ENCODE measurements at regions not wholly inside any gene's neighbourhood (a gene's known extent, or its start where the extent isn't known, plus 50 kb on each side); places are given as distances from the start of the nearest gene placed in this dataset.

DNA sequence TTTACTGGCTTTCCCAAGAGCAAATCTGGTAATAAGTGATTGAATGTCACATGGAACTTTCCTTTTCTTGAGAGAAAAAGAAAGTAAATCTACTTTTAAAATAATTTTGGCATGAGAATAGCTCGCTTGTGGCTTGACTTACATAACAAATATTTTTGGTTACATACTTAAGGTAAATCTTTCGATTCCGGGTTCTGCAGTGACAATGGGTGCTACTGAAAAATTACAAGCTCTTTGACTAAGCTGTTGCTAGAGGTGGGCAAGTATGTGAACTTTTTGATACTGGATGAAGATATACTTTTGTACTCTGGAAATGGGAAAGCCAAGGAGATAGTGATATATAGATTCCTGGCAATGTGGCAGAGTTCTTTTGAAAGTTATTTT, 51.9 kb upstream of the OTOL1 start:
- Histone ChIP-seq H3K27me3 (no peaks in the 10 kb centered on the region), H3K36me3 (no peaks in the 10 kb centered on the region), H3K4me1 (no peaks in the 10 kb centered on the region), H3K9me3 (no peaks in the 10 kb centered on the region), H3K4me3 (no peak overlapping the region), H3K27ac (no peak overlapping the region)
- ATAC-seq (no peak), DNase-seq (no peak)
- intact Hi-C loops (cut with DNase I), result no loop called here
- no peak for TF ChIP-seq CTCF (IDR thresholded peaks at IDR 0.05)

GRCh38 chr3:161443921-161444693, 52.5 kb upstream of the OTOL1 start:
- no peak for ATAC-seq
- H3K36me3 ChIP-seq, result no peaks in the 10 kb centered on the region
- TF ChIP-seq CTCF (IDR thresholded peaks at IDR 0.05), result no peak
- H3K4me1 ChIP-seq, result no peaks in the 10 kb centered on the region
- intact Hi-C loops (cut with DNase I), result no loop called here
- no peak for DNase-seq
- no peaks in the 10 kb centered on the region for H3K9me3 ChIP-seq
- no peak overlapping the region for H3K4me3 ChIP-seq
- no peak overlapping the region for H3K27ac ChIP-seq
- H3K27me3 ChIP-seq, result no peaks in the 10 kb centered on the region

DNA sequence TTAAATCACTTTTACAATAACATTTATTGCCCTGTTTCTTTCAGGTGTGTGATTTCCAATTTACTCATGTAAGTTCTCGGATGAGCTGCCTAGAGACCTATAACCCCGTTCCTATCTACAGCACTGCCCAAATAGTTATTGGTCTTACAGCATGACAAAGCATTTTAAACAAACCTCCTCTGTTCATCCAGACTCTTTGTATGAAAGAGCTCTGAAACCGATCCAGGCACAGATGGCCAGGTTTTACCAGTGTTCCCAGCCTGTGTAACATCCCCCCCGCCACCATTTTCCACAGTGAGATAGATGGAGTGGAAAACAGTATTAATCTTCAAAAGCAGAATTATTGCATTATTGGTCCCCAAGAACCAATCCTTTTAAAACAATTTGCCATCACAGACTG, 59.0 kb upstream of the SPTSSB start:
- intact Hi-C loops (cut with DNase I), result no loop called here
- H3K27me3 ChIP-seq, result no peaks in the 10 kb centered on the region
- no peak overlapping the region for H3K27ac ChIP-seq
- H3K36me3 ChIP-seq, result no peaks in the 10 kb centered on the region
- H3K4me1 ChIP-seq, result no peaks in the 10 kb centered on the region
- no peak overlapping the region for H3K4me3 ChIP-seq
- no peaks in the 10 kb centered on the region for H3K9me3 ChIP-seq
- ATAC-seq, result no peak
- no peak for DNase-seq
- no peak for TF ChIP-seq CTCF (IDR thresholded peaks at IDR 0.05)

- no peak overlapping the region for H3K4me3 ChIP-seq
- no peak for TF ChIP-seq CTCF (IDR thresholded peaks at IDR 0.05)
- H3K9me3 ChIP-seq, result no peaks in the 10 kb centered on the region
- intact Hi-C loops (cut with DNase I), result no loop called here
- no peaks in the 10 kb centered on the region for H3K27me3 ChIP-seq
- no peak for DNase-seq
- no peaks in the 10 kb centered on the region for H3K36me3 ChIP-seq
- ATAC-seq, result no peak
- no peak overlapping the region for H3K27ac ChIP-seq
- no peaks in the 10 kb centered on the region for H3K4me1 ChIP-seq
These were observed 56.0 kb upstream of the SPTSSB start for GRCh38 chr3:161427347-161427746.

GRCh38 chr3:161426758-161427157, 55.4 kb upstream of the SPTSSB start:
- Histone ChIP-seq H3K9me3 (no peaks in the 10 kb centered on the region), H3K36me3 (no peaks in the 10 kb centered on the region), H3K4me1 (no peaks in the 10 kb centered on the region), H3K4me3 (no peak overlapping the region), H3K27me3 (no peaks in the 10 kb centered on the region), H3K27ac (no peak overlapping the region)
- intact Hi-C loops (cut with DNase I), result no loop called here
- DNase-seq (no peak), ATAC-seq (no peak)
- TF ChIP-seq CTCF (IDR thresholded peaks at IDR 0.05), result no peak
